ENCODE measurements at regions not wholly inside any gene's neighbourhood (a gene's known extent, or its start where the extent isn't known, plus 50 kb on each side); places are given as distances from the start of the nearest gene placed in this dataset.
A peak's percentile ranks its signal among the peaks of the same experiment; 100 is the strongest.
"Not testable (repeated sequence)": the region's sequence is repeated elsewhere in the genome, so short reads cannot be mapped to it uniquely, and the experiment has no call there.

DNA sequence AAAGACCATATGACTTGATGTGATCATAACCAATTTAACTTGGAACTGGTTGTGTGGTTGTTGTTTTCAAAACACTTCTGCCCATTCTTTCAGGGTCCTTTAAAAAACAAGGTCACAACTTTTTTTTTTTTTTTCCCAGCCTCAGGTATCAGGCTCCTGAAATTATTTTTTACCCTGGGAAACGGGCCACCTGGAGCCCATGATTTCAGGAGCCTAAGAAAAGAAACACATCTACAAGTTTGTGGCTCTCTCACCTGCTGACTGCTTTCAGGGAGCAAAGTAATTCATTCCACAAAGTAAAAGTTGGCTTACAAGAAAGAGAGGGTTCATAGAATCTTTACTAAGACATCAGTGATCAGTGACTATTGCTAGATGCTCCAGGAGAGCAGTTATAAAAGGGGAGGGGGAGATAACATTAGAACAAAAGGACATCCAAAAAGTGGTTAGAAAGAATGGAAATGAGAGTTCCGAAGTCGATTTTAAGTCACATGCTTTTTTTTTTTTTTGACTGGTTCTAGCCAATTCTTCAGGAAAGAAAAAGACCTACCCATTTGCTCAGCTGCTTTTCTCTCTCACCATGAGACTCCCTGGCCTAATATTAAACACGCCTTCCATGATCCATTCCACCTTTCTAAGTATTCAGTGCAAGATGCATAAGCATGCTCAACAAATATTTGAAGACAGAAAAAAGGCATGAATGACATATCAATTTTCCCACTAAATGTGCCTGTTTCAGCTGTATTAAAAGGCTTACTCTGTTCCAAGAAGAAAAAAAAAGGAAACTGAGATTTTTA, 267.3 kb downstream of the LRATD1 start:
- FAIRE-seq (no peak), DNase-seq (ENCODE audit: insufficient read length) (no peak)
- TF ChIP-seq POLR2A (IDR thresholded peaks at IDR 0.05; ENCODE audit: low read depth, low read length) (no peak), POLR2AphosphoS5 (IDR thresholded peaks at IDR 0.05; ENCODE audit: low read depth, low read length) (no peak), TAF1 (IDR thresholded peaks at IDR 0.05; ENCODE audit: borderline replicate concordance, low read depth, low read length) (no peak)

DNA sequence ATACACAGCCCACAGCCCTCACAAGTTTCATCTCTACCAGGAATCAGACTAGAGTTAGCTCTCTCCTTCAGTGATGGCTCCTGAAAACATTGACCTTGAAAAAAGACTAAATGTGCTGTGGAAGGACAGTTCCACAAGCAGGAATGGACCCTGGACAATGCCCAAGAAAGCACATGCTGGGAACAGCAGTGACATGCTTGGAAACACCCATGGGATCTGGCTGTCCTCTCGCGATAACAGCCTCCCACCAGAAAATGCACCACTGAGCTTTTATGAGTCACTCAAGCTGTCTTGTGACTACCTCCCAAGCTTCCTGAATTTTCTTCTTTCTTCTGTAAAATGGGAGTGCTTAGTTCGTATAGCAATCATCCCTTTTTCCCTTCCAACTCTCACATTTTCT, 269.2 kb downstream of the LRATD1 start:
- FAIRE-seq (no peak), DNase-seq (ENCODE audit: insufficient read length) (no peak)
- TF ChIP-seq TAF1 (IDR thresholded peaks at IDR 0.05; ENCODE audit: borderline replicate concordance, low read depth, low read length) (no peak), POLR2AphosphoS5 (IDR thresholded peaks at IDR 0.05; ENCODE audit: low read depth, low read length) (no peak), POLR2A (IDR thresholded peaks at IDR 0.05; ENCODE audit: low read depth, low read length) (no peak)

DNA sequence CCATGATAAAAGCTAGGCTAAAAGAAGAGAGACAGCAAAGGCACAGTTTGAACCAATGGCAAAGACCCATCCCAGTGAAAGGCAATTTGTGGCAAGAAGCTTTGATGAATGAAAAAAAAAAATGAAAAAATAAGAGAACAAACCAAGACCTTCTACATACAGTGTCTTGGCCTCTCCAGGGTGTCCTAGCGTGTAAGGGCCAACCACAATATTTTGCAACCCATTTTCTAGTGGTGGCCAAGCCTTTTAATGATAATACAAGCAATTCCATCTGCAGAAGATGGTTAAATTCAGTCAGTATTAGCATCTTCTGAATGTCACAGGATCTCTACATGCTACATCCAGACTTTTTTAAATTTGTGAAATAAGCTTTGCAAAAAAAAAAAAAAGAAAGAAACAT, 270.4 kb downstream of the LRATD1 start:
- TF ChIP-seq POLR2A (IDR thresholded peaks at IDR 0.05; ENCODE audit: low read depth, low read length) (no peak), POLR2AphosphoS5 (IDR thresholded peaks at IDR 0.05; ENCODE audit: low read depth, low read length) (no peak), TAF1 (IDR thresholded peaks at IDR 0.05; ENCODE audit: borderline replicate concordance, low read depth, low read length) (no peak)
- no peak for FAIRE-seq
- no peak for DNase-seq (ENCODE audit: insufficient read length)

DNA sequence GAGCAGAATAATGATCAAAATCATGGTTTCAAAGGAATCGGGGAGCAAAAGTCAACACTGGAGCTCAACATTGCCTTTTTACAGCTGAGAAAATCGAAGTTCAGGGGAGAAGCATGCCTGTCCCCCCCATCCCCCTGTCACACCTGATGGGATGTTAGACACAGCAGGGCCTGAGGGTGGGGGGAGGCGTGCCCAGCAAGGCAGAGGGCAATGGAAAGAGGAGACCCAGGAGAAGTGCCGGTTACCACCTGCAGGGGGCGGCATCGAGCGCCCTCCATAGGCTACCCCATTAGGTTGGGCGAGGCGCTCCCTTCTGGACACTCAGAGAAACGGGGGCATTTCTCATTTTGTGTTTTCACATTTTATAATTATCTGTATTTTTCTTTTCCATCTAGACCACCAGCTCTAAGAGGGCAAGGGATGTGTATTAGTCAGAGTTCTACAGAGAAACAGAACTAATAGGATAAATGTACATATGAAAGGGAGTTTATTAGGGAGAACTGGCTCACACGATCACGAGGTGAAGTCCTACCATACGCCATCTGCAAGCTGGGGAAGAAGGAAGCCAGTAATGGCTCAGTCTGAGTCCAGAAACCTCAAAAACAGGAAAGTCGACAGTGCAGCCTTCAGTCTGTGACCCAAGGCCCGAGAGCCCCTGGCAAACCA, 271.3 kb downstream of the LRATD1 start:
- TF ChIP-seq POLR2A (IDR thresholded peaks at IDR 0.05; ENCODE audit: low read depth, low read length) (no peak), POLR2AphosphoS5 (IDR thresholded peaks at IDR 0.05; ENCODE audit: low read depth, low read length) (no peak), TAF1 (IDR thresholded peaks at IDR 0.05; ENCODE audit: borderline replicate concordance, low read depth, low read length) (no peak)
- DNase-seq (ENCODE audit: insufficient read length) (peak; percentile 54), FAIRE-seq (peak; percentile 46)

DNA sequence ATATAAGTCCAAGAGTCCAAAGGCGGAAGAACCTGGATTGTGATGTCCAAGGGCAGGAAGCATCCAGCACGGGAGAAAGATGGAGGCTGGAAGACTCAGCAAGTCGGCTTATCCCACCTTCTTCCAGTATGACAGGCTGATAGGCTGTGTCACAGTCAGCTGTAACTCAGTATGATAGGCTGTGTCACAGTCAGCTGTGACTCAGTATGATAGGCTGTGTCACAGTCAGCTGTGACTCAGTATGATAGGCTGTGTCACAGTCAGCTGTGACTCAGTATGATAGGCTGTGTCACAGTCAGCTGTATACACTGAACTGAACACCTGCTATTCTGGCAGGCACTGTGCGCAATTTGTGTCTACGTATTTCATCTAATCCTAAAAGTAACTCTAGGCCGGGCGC, 271.9 kb downstream of the LRATD1 start:
- not testable (repeated sequence) for DNase-seq (ENCODE audit: insufficient read length); FAIRE-seq

DNA sequence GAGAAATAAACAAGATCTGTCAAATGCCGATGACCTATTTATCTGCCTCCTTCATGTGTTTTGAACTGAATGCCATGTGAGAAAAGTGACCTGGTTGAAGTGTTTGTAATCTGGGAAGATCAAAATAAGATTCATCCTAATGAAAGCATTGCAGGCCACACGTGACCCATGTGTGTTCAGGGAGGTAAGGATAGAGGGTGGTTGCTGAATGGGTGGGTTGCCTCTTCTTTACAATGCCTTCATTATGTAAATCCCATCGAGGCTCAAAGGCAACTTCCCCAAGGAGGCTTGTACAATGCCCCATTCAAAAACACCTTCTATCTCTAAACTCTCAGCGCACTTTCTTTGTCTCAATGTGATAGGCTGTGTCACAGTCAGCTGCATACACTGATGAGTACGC, 273.1 kb downstream of the LRATD1 start:
- TF ChIP-seq POLR2AphosphoS5 (IDR thresholded peaks at IDR 0.05; ENCODE audit: low read depth, low read length), result no peak
- no peak for TF ChIP-seq POLR2A (IDR thresholded peaks at IDR 0.05; ENCODE audit: low read depth, low read length)
- no peak for TF ChIP-seq TAF1 (IDR thresholded peaks at IDR 0.05; ENCODE audit: borderline replicate concordance, low read depth, low read length)
- DNase-seq (ENCODE audit: insufficient read length) (no peak), FAIRE-seq (no peak)

DNA sequence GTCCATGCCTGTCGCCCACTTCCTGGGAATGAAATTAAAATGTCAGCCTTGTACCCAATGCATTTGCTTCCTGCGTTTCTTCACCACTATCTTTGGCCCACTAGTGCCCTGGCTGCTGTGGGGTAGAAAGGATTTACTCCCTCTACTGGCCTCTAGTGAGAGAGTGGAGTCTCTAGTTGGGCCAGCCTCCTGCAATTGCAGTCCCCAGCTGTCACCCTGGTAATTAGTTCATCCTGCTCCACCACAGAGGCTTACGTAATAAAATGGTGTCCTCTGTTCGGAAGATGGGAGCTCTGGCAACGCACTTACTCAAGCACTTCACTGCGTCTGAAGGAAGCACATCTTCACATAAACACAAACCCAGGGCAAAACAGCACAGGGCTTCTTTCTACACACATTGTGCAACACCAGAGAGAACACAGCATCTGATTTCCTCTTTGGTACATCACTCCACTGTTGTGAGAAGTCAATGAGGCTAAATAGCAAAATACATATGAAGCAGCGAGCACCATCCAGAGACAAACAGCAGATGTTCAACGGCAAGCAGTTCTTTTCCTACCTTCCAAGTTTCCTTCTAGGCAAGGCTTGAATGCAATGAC, 274.6 kb downstream of the LRATD1 start:
- no peak for DNase-seq (ENCODE audit: insufficient read length)
- no peak for TF ChIP-seq POLR2A (IDR thresholded peaks at IDR 0.05; ENCODE audit: low read depth, low read length)
- no peak for FAIRE-seq

DNA sequence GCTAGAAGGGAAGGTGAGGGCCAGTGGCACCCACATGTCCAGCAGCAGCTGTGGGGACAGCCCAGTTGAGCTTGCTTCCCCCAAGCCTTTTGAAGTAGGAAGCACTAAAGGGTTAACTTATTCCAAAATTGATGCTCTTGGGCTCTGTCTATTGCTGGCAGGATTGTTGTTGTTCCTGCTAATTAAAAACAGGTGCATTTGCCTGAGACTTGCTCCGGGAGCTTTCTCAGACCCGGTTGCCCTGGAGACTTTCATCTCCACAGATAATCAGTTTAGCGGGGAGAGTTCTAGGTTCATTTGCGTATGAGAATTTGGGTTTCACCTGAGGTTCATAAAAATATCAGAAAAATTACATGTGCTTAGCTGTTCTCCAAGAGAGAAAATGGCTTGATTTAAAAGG, 277.3 kb downstream of the LRATD1 start:
- TF ChIP-seq POLR2AphosphoS5 (IDR thresholded peaks at IDR 0.05; ENCODE audit: low read depth, low read length) (no peak), TAF1 (IDR thresholded peaks at IDR 0.05; ENCODE audit: borderline replicate concordance, low read depth, low read length) (no peak), POLR2A (IDR thresholded peaks at IDR 0.05; ENCODE audit: low read depth, low read length) (no peak)
- FAIRE-seq, result no peak
- no peak for DNase-seq (ENCODE audit: insufficient read length)

DNA sequence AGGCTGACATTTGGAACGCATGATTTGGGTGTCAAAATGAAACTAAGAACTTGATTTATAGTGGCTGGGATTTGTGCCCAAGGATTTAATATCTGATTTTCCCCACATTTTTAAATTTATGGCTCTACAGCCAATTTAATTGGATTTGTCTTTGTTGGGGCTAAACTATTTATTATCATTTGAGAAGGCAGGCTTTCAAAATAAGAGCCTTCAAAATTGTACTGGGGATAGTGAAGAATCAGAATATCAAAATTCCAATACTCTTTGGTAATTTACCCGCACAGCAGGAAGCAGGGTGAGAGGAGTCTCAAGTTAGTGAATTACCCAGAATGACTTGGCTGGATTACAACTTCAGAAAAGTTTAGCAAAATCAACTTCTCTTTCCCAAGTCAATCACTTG, 278.1 kb downstream of the LRATD1 start:
- FAIRE-seq (no peak), DNase-seq (ENCODE audit: insufficient read length) (no peak)
- no peak for TF ChIP-seq POLR2AphosphoS5 (IDR thresholded peaks at IDR 0.05; ENCODE audit: low read depth, low read length)
- no peak for TF ChIP-seq POLR2A (IDR thresholded peaks at IDR 0.05; ENCODE audit: low read depth, low read length)
- no peak for TF ChIP-seq TAF1 (IDR thresholded peaks at IDR 0.05; ENCODE audit: borderline replicate concordance, low read depth, low read length)

DNA sequence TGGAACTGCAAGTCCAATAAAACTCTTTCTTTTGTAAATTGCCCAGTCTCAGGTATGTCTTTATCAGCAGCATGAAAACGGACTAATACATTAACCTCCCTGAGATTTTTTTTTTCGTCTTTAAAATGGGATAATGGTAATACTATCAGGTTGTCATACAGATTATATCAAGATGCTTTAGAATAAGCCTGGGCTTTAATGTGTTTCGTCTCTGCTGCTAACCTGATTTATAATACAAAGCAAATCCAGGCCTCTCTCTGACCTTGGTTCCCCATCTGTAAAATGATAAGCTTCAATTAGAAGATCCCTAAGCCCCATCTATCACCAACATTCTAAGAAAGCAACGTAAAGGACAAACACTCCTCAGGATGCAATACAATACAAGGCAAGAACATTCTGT, 283.5 kb downstream of the LRATD1 start:
- DNase-seq (ENCODE audit: insufficient read length) (no peak), FAIRE-seq (no peak)
- TF ChIP-seq POLR2A (IDR thresholded peaks at IDR 0.05; ENCODE audit: low read depth, low read length) (no peak), POLR2AphosphoS5 (IDR thresholded peaks at IDR 0.05; ENCODE audit: low read depth, low read length) (no peak), TAF1 (IDR thresholded peaks at IDR 0.05; ENCODE audit: borderline replicate concordance, low read depth, low read length) (no peak)

DNA sequence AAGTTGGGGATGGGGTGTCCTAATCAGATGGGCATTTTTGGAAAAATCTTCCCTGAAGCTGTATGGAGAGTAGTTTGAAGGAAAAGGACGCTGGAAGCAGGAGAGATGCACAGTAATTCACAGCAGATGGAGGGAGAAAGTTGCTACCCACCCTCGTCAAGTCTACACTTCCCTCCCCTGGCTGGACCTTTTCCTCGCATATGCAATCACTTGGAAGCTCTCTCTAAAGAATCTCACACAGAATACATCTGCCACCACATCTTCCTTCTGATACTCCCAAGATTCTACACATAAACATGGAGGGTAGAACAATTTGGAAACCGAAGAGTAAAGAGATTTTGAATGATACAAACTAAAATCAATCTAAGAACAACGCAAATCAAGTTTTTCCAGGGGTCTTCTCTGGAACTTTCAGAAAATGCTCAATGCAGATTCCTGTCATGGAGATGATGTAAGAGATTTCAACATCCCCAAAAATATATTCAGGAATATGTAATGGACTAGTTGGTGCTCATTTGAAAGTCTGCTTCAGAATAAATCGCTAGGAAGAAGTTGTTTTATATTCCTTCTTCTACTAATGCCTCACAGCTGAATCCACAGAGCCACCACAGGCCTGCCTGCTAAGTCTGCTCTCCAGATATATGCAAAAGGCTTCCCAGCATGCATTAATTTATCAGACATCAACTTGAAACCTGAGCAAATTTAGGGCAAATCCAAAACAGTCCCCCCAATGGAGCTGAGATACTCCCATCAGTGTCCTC, 291.5 kb downstream of the LRATD1 start:
- no peak for FAIRE-seq
- DNase-seq (ENCODE audit: insufficient read length), result no peak
- TF ChIP-seq POLR2AphosphoS5 (IDR thresholded peaks at IDR 0.05; ENCODE audit: low read depth, low read length) (no peak), POLR2A (IDR thresholded peaks at IDR 0.05; ENCODE audit: low read depth, low read length) (no peak), TAF1 (IDR thresholded peaks at IDR 0.05; ENCODE audit: borderline replicate concordance, low read depth, low read length) (no peak)

Data from GM12892 (cell line).